EL (cell line): ENCODE measurements at regions not wholly inside any gene's neighbourhood (a gene's known extent, or its start where the extent isn't known, plus 50 kb on each side); places are given as distances from the start of the nearest gene placed in this dataset.
"Not testable (repeated sequence)": the region's sequence is repeated elsewhere in the genome, so short reads cannot be mapped to it uniquely, and the experiment has no call there.

Experiments used
- DNase-seq: peaks from one replicate; pipeline ENCODE4 v3.0.0-alpha.2; 2016

- no peak for DNase-seq
Observed at GRCh38 chr2:7609974-7610373, 692.8 kb downstream of the RNF144A start.

- DNase-seq: no peak
Observed at GRCh38 chr2:7611750-7612149, 694.5 kb downstream of the RNF144A start.

GRCh38 chr2:7612969-7613368 lies 695.8 kb downstream of the RNF144A start:
- peak; percentile 25 for DNase-seq

GRCh38 chr2:7613831-7614230 lies 696.6 kb downstream of the RNF144A start:
- DNase-seq: no peak

- no peak for DNase-seq
Observed at GRCh38 chr2:7618031-7618430, 700.8 kb downstream of the RNF144A start.

GRCh38 chr2:7619203-7619970 lies 702.2 kb downstream of the RNF144A start:
- DNase-seq: no peak

- DNase-seq: no peak
Observed at GRCh38 chr2:7620255-7620654, 703.0 kb downstream of the RNF144A start.

- no peak for DNase-seq
Observed at GRCh38 chr2:7621018-7621814, 704.0 kb downstream of the RNF144A start.

GRCh38 chr2:7625392-7626138 lies 708.4 kb downstream of the RNF144A start:
- no peak for DNase-seq

GRCh38 chr2:7626139-7626537 lies 708.9 kb downstream of the RNF144A start:
- DNase-seq: no peak

GRCh38 chr2:7627583-7627982 lies 710.4 kb downstream of the RNF144A start:
- peak; percentile 34 for DNase-seq

GRCh38 chr2:7632420-7632819 lies 715.2 kb downstream of the RNF144A start:
- no peak for DNase-seq

GRCh38 chr2:7633566-7634153 lies 716.4 kb downstream of the RNF144A start:
- no peak for DNase-seq

- DNase-seq: no peak
Observed at GRCh38 chr2:7634409-7634808, 717.2 kb downstream of the RNF144A start.

- DNase-seq: no peak
Observed at GRCh38 chr2:7639476-7639875, 722.3 kb downstream of the RNF144A start.

- DNase-seq: not testable (repeated sequence)
Observed at GRCh38 chr2:7641272-7641671, 724.1 kb downstream of the RNF144A start.

GRCh38 chr2:7646024-7646423 lies 728.8 kb downstream of the RNF144A start:
- no peak for DNase-seq

GRCh38 chr2:7646661-7647060 lies 729.4 kb downstream of the RNF144A start:
- no peak for DNase-seq

- no peak for DNase-seq
Observed at GRCh38 chr2:7648221-7648795, 731.1 kb downstream of the RNF144A start.

GRCh38 chr2:7649461-7650228 lies 732.4 kb downstream of the RNF144A start:
- DNase-seq: no peak

- DNase-seq: no peak
Observed at GRCh38 chr2:7653617-7654016, 736.4 kb downstream of the RNF144A start.

- no peak for DNase-seq
Observed at GRCh38 chr2:7655629-7656028, 738.4 kb downstream of the RNF144A start.
